NAMALWA (cell line): ENCODE measurements at regions not wholly inside any gene's neighbourhood (a gene's known extent, or its start where the extent isn't known, plus 50 kb on each side); places are given as distances from the start of the nearest gene placed in this dataset.
"Not testable (repeated sequence)": the region's sequence is repeated elsewhere in the genome, so short reads cannot be mapped to it uniquely, and the experiment has no call there.

Experiments
- DNase-seq: peaks from one replicate; pipeline ENCODE4 v3.0.0-alpha.2; 2015; ENCODE audit warnings: low spot score

DNA sequence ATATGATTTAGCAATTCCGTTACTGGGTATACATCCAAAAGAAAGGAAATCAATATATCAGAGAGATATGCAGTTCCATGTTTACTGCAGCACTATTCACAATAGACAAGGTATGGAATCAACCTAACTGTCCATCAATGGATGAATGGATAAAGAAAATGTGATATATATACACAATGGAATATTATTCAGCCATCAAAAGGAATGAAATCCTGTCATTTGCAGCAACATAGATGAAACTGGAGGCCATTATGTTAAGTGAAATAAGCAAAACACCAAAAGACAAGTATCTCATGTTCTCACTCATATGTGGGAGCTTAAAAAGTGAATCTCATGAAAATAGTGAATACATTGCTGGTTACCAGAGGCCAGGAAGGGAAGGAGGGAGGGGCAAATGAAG is 390.8 kb downstream of the ZFHX3 start:
- no peak for DNase-seq

DNA sequence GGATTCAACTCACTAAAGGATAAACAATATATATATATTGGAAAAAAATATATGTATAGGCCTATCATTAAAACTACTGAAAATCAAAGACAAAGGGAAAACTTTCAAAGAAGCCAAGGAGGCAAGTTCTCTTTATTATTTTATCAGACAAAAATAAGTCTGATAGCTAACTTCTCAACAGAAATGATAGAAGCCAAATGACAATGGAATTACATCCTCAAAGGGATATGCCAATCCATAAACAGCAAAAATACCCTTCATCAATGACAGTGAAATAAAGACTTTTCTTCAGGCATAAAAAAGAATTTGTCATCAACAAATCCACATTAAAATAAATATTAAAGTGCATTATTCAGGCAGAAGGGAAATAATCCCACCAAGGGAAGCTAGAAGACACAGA is 393.4 kb downstream of the ZFHX3 start:
- no peak for DNase-seq

DNA sequence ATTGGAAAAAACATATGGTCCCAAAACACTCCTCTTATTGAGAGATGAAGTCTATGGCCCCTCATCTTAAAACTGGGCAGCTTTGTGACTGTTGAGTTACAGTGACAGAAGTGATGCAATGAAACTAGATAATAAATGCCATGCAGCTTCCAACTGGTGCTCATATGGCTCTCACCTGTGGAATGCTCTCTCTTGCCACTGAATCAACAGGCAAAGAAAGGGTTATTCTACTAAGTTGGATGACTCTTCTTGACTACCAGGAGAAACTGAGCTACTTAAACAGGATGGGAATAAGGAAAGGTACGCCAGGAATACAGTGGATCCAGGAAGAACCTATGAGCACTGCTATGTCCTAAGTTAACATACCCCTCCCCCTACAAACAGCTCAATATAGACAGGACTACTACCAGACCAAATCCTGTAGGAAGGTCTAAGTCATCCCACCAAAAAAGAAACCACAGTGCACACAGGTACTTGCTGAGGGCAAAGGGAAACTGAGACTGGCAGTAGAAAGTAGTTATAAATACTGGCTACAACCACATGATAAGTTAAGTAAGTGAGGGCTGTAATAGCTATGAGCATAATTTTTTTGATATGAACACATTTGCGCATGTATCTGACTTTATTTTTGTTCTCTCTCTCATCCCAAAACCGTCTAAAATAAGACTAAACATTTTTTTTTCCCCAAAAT is 398.5 kb downstream of the ZFHX3 start:
- DNase-seq: no peak

DNA sequence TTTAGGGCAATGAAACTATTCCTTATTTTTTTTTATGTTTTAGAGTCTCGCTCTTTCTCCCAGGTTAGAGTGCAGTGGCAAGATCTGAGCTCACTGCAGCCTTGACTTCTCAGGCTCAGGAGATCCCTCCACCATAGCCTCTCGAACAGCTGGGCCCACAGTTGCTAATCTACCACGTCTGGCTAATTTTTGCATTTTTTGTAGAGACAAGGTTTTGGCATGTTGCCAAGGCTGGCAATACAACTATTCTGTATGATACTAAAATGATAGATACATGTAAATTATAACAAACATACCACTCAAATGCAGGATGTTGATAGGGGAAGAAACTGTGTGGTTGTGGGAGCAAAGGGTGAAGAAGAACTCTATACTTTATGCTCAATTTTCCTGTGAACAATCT is 401.3 kb downstream of the ZFHX3 start:
- peak; percentile 73 for DNase-seq

DNA sequence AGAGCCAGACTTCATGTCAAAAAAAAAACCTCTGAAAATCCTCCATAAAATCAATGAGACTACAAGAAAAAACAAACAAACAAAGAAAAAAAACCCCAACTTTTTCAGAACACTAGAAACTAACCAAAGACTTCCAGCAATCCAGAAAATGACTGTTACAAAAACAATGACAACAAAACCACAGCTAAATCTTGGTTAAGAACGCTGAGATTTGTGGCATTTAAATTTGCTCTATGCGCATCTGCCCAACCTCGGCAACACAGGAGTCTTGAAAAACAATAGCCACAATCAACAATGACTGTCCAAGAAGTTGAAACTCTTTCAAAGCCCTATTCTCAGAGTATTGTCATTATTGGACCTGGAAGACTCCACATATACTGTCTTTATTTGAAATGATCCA is 402.4 kb downstream of the ZFHX3 start:
- DNase-seq: no peak

DNA sequence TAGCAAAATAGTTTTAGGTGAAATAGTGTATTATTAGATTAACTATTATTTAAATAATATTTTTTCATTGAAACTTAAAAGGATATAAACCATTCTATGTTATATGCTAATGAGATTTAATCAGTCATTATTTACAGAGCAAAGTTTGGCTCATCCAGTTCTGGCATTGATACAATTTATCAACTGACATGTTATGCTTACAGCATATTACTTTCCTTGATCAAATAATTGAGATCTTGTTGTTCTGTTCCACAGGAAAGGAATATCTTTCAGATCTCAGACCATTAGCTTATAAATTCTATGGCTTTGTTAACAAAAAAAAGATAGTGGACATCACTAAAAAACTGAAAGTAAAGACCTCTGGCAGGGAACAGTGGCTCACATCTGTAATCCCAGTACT is 403.0 kb downstream of the ZFHX3 start:
- no peak for DNase-seq

DNA sequence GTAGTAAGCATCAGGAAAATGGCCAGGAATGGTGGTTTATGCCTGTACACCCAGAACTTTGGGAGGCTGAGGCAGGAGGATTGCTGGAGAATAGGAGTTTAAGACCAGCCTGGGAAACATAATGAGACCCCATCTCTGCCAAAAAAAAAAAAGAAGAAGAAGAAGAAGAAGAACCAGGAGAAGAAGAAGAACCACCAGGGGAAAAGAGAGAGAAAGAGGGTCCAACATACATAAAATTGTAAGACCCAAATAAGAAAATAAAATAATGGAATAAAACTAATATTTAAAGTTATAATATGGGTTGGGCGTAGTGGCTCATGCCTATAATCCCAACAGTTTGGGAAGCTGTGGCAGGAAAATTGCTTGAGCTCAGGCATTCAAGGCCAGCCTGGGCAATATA is 408.4 kb downstream of the ZFHX3 start:
- DNase-seq: no peak

DNA sequence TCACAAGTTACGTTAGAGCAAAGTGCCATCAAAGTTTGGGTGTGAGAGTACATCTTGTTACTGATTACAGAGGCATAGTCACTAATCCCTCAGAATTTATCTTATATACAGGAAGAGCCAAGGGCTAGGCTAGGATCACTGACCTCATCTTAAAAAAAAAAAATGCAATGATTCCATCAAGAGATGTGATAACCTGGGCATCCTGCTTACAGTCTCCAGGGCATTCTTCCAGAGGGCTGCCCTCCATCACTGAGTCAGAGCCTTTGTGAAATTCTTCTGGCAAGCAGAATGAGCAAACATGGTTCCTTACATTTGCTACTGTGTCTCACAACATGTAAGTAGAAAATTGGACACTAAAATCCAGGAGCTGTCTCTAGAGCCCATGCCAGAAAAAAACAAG is 410.6 kb downstream of the ZFHX3 start:
- no peak for DNase-seq

DNA sequence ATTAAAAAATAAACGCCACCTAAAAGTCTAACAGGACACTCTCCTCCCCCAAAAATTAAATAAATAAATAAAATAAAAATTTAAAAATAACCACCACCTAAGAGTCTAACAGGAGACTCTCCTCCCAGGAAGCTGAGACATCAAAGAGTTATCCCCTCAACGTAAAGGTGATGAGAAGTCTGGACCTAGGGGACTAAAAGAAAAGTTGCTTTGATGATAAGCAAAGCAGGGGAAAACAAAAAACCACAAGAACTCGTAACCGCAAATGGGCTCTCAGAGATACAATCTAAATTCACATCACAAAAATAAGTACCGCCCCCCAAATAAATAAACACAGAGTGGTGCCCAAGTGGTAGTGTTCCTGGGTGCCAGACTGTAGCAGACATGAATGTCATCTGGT is 412.2 kb downstream of the ZFHX3 start:
- DNase-seq: no peak

DNA sequence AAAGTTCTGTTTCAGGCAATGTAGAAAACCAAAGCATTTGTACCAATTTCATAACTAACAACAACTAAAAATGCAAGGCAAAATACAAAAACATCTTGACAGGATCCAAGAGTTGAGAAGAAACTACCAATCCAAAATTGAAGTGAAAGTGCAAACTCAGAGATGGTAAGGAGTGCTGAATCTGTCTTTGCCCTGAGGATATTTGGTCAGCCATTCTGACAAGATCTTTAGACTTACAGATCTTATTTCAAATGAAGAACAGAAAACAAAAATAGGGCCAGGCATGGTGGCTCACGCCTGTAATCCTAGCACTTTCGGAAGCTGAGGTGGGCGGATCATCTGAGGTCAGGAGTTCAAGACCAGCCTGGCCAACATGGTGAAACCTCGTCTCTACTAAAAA is 412.8 kb downstream of the ZFHX3 start:
- DNase-seq: no peak

DNA sequence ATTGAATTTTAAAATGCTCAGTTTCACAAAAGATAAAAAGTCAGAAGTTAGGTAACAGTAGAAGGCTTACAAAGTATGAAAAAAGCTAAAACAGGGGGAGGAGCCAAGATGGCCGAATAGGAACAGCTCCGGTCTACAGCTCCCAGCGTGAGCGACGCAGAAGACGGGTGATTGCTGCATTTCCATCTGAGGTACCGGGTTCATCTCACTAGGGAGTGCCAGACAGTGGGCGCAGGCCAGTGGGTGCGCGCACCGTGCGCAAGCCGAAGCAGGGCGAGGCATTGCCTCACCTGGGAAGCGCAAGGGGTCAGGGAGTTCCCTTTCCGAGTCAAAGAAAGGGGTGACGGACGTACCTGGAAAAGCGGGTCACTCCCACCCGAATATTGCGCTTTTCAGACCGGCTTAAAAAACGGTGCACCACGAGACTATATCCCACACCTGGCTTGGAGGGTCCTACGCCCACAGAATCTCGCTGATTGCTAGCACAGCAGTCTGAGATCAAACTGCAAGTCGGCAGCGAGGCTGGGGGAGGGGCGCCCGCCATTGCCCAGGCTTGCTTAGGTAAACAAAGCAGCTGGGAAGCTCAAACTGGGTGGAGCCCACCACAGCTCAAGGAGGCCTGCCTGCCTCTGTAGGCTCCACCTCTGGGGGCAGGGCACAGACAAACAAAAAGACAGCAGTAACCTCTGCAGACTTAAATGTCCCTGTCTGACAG is 420.6 kb downstream of the ZFHX3 start:
- not testable (repeated sequence) for DNase-seq

DNA sequence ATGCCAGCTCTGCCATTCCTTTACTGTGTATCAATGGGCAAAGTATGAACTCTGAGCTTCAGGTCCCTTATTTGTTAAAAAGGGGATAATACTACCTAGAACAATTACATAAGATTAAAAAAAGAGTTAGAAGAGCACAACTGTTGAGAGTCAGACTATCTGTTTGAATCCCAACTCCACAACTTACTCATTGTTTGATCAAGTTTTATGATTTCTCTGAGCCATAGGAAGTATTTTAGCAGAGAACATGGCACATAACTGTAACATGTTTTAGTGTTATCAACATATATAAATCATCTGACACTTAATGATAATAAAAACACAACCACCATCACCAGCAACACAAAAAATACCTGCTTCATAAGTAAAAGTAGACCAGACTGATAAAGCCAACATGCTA is 421.3 kb downstream of the ZFHX3 start:
- no peak for DNase-seq

DNA sequence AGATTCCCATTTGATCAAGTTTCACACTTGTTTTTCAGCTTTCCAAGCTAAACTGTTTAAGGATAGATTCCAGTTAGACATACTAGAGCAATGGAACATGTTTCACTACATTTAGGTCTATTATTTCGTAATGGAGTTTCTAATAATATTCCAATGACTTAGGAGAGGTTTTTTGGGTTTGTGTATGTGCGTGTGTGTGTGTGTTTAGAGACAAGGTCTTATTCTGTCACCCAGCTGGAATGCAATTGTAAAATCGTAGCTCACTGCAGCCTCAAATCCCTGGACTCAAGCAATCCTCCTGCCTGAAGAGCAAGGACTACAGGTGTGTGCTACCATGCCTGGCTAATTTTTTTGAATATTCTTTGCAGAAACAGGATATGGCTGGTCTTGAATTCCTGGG is 426.3 kb downstream of the ZFHX3 start:
- no peak for DNase-seq

DNA sequence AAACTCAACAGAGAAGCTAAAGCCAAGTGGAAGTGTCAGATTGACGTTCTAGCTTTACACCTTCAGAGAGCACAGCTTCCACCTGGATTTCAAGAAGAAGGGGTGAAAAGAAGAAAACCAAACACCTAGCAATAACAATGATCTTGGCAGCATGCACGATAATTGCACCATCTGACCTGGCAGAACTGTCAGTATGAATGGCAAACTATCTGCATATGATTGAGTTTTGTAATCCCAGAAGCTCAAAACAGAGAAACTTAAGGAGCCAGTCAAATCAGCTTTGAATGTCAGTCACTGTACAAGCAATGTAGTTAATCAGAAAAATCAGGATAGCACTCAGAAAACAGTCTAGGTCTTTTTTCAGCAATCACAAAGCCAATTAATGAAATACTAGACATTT is 427.1 kb downstream of the ZFHX3 start:
- DNase-seq: no peak

DNA sequence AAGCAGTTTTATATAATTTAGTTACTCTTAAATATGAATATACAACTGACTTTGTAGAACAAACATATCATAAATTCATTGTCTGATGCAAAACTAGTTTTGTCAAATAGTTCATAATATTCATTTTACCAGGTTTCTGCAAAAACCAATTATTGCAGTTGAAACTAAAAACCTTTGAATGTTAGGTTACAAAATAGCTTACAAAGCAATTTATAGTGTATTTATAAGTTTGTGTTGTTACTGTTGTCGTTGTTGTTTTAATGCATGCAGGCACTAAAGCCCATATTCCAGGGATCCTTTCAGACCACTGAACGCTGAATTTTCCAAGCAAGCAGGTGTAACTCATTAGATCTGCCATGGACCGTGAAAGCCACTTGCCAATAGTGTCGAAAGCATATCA is 427.6 kb downstream of the ZFHX3 start:
- DNase-seq: no peak

DNA sequence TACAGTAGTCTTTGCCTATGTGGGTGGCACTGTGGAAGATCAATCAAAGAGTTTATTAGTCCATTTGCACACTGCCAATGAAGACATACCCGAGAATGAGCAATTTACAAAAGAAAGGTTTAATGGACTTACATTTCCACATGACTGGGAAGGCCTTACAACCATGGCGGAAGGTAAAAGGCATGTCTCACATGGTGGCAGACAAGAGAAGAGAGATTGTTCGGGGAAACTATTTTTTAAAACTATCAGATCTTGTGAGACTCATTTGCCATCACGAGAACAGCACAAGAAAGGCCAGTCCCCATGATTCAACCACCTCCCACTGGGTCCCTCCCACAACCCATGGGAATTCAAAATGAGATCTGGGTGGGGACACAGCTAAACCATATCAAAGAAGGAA is 432.1 kb downstream of the ZFHX3 start:
- no peak for DNase-seq

DNA sequence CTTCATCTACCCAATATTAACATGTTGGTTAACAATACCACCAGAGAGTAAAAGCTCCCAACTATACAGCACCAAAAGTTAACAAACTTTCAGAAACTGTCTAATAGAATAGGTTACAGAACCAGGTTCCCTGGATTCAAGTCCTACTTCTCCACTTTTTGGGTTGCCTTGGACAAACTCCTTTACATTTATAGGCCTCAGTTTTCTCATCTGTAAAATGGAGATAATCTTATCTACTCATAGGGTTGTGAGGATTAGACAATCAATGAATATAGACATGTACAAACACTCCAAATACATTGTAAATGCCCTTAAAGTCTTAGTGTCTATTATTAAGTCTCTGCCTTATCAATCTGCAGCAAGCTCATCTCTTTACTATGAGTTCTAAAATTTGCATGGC is 435.2 kb downstream of the ZFHX3 start:
- no peak for DNase-seq

DNA sequence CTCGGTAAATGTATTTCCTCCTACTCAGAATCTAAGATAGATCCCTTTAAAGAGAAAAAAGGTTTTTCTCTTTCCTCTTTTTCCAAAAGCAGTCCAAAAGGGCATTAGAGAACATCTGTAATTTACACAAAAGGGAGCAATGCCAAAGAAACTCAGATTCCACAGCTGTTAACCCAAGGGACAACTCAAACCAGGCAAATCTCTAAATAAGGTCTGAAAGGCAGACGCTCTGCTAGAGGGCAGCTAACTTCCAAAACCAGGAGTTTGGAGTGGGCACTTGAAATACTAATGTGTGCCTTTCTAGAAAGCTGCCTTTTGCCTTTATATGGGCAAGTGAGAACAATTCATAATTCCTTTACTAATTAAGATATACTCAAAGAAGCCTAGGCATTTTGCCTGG is 435.7 kb downstream of the ZFHX3 start:
- no peak for DNase-seq

DNA sequence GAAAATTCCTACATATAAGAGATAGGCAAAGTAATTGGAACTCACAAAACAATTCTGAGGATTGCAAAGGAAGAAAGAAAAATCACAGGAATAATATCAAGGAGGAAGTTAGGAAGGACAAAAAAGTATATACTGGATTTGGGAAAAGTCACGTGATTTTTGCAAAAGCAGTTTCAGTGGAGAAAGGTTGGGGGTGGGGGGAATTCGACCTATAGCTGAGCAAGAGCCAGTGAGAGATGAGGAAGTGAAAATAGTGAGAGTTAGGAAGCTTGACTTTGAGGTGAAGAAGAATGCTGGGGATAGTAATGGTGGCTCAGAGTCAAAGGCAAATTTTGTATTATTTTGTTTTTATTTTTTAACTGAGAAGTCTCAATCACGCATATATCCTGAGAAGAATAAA is 438.0 kb upstream of the PMFBP1 start:
- DNase-seq: no peak

DNA sequence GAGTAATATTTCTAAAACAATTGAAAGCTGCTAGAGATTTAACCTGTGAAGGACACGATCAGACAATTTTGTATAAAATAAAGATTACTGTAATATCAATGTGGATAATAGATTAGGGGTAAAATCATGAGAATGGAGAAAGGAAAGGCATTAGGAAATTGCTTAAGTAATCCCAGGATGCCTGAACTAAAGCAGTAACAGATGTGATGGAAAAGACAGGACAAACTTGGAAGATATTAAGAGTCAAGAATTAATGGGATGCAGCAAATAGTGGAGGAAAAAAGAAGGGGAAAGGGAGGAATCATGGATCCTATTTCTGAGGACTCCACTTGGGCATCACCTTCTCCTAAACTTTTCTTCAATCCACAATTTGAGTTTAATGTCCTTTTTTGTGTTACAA is 437.1 kb upstream of the PMFBP1 start:
- no peak for DNase-seq

DNA sequence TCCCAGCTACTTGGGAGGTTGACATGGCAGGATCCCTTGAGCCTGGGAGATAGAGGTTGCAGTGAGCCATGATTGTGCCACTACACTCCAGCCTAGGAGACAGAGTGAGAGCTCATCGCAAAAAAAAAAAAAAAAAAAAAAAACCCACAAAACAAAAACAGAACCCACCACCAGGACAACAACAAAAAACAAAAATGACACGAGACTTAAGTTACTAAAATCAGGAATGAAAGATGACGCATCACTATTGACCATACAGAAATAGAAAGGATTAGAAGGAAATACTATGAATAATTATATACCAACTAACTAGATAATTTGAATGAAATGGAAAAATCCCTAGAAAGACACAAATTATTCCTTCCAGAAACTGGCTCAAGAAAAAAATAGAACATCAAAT is 432.4 kb upstream of the PMFBP1 start:
- DNase-seq: no peak

DNA sequence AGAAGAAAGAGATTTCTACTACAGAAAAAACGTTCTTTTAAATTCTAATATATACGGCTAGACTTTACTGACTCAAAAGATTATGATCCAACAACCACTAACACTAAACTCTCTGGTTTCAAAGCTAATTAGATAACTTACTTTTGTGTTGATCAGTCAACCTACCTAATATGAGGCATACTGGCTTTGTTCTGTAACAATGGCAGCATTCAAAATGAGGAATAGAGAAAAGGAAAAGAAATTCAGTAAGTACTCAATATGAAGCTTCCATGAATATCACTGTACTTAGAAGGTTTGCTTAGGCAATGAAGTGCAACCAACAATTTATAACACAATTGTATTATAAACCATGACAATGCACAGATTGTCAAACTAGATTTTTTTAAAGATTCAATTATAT is 430.5 kb upstream of the PMFBP1 start:
- no peak for DNase-seq

DNA sequence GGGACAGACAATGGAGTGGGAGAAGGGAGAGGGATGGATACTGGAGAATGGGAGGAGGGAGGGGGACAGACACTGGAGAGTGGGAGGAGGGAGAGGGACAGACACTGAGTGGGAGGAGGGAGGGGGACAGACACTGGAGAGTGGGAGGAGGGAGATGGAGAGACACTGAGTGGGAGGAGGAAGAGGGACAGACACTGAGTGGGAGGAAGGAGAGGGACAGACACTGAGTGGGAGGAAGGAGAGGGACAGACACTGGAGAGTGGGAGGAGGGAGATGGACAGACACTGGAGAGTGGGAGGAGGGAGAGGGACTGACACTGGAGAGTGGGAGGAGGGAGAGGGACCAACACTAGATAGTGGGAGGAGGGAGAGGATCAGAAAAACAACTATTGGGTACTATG is 426.7 kb upstream of the PMFBP1 start:
- DNase-seq: no peak

DNA sequence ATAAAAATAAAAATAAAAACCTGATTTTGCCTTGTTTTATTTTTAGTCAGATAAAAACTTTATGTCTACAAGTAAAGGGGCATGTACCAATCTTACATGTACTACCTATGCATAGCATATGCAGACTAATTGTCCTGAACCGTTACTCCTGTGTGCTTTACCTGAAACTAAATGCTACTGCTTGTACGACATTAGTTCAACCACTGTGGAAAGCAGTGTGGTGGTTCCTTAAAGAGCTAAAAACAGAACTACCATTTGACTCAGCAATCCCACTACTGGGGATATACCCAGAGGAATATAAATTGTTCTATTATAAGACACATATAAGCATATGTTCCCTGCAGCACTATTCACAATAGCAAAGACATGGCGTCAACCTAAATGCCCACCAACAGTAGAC is 426.0 kb upstream of the PMFBP1 start:
- DNase-seq: no peak
